NB4 (cell line): ENCODE measurements at regions not wholly inside any gene's neighbourhood (a gene's known extent, or its start where the extent isn't known, plus 50 kb on each side); places are given as distances from the start of the nearest gene placed in this dataset.
"Not testable (repeated sequence)": the region's sequence is repeated elsewhere in the genome, so short reads cannot be mapped to it uniquely, and the experiment has no call there.

Experiments used
- DNase-seq: peaks from one replicate; pipeline ENCODE4 v3.0.0; 2010; ENCODE audit warnings: low read depth
- H3K4me3 ChIP-seq: one replicate; pipeline ENCODE4 v1.5.1; 2011; ENCODE audit warnings: mild to moderate bottlenecking, low read depth, low read length, moderate library complexity
- CTCF ChIP-seq: IDR thresholded peaks from one replicate; pipeline ENCODE4 v1.5.1; 2012; ENCODE audit warnings: low read depth, low read length
- MAX ChIP-seq: IDR thresholded peaks from 2 replicates; pipeline ENCODE4 v1.6.1; 2011; ENCODE audit warnings: low read depth, low read length
- MYC ChIP-seq: IDR thresholded peaks from 2 replicates; pipeline ENCODE4 v1.6.1; 2011; ENCODE audit warnings: low read depth, low read length
- POLR2A ChIP-seq: IDR thresholded peaks from 2 replicates; pipeline ENCODE4 v1.6.1; 2011; ENCODE audit warnings: mild to moderate bottlenecking; ENCODE audit not compliant: insufficient read length; ENCODE audit errors: extremely low read depth

GRCh38 chr16:21512280-21513192 lies 86.8 kb upstream of the METTL9 start:
- H3K4me3 ChIP-seq, DNase-seq: not testable (repeated sequence)

GRCh38 chr16:21513337-21513741 lies 86.0 kb upstream of the METTL9 start:
- H3K4me3 ChIP-seq, DNase-seq: not testable (repeated sequence)

- not testable (repeated sequence) for DNase-seq, H3K4me3 ChIP-seq
Observed at GRCh38 chr16:21513812-21514473, 85.4 kb upstream of the METTL9 start.

GRCh38 chr16:21514474-21514840 lies 84.9 kb upstream of the METTL9 start:
- not testable (repeated sequence) for DNase-seq, H3K4me3 ChIP-seq

- DNase-seq, H3K4me3 ChIP-seq: not testable (repeated sequence)
Observed at GRCh38 chr16:21516705-21517040, 82.7 kb upstream of the METTL9 start.

GRCh38 chr16:21517263-21517662 lies 82.1 kb upstream of the METTL9 start:
- not testable (repeated sequence) for H3K4me3 ChIP-seq, DNase-seq

- DNase-seq: not testable (repeated sequence)
- H3K4me3 ChIP-seq: peak overlapping the region; percentile 80
Observed at GRCh38 chr16:21519361-21520133, 79.8 kb upstream of the METTL9 start.

- H3K4me3 ChIP-seq: peak overlapping the region; percentile 68
- TF ChIP-seq POLR2A (peak; percentile 41), MAX (peak; percentile 96), MYC (peak; percentile 91)
- peak; percentile 95 for DNase-seq
Observed at GRCh38 chr16:21520134-21521047, 79.0 kb upstream of the METTL9 start.

GRCh38 chr16:21521048-21521389 lies 78.4 kb upstream of the METTL9 start:
- not testable (repeated sequence) for H3K4me3 ChIP-seq, DNase-seq

- H3K4me3 ChIP-seq, DNase-seq: not testable (repeated sequence)
Observed at GRCh38 chr16:21521390-21522143, 77.8 kb upstream of the METTL9 start.

- not testable (repeated sequence) for H3K4me3 ChIP-seq, DNase-seq
Observed at GRCh38 chr16:21522846-21523245, 76.5 kb upstream of the METTL9 start.

GRCh38 chr16:21523411-21524067 lies 75.8 kb upstream of the METTL9 start:
- H3K4me3 ChIP-seq: no peak overlapping the region
- TF ChIP-seq CTCF (no peak), MAX (no peak), POLR2A (no peak), MYC (no peak)
- DNase-seq: no peak
